Sigmoid colon (tissue), 6 donors: ENCODE measurements at regions not wholly inside any gene's neighbourhood (a gene's known extent, or its start where the extent isn't known, plus 50 kb on each side); places are given as distances from the start of the nearest gene placed in this dataset.

Source experiments
- DNase-seq: peaks from one replicate; pipeline ENCODE4 v3.0.0-alpha.2; 2019
- H3K27ac ChIP-seq, 4 donors: fragments of 200-600 bp; sonication (generic); one replicate each; pipeline ENCODE4 v1.5.1; 2016 to 2019; ENCODE audit warnings: mild to moderate bottlenecking in 1 of 4
- H3K27me3 ChIP-seq, 3 donors: fragments of 200-600 bp; sonication (generic); one replicate each; pipeline ENCODE4 v1.5.1; 2019; ENCODE audit warnings: mild to moderate bottlenecking in 1 of 3
- H3K36me3 ChIP-seq, 4 donors: fragments of 200-600 bp; sonication (generic); one replicate each; pipeline ENCODE4 v1.5.1; 2016 to 2019
- H3K4me1 ChIP-seq, 4 donors: fragments of 200-600 bp; sonication (generic); one replicate each; pipeline ENCODE4 v1.5.1; 2017 to 2019
- H3K4me3 ChIP-seq, 4 donors: fragments of 200-600 bp; sonication (generic); one replicate each; pipeline ENCODE4 v1.5.1; 2017 to 2019; ENCODE audit warnings: mild to moderate bottlenecking in 2 of 4, moderate library complexity in 1 of 4
- H3K9me3 ChIP-seq, 4 donors: fragments of 200-600 bp in 3 of 4; sonication (generic) in 3 of 4; one replicate each; pipeline versions ENCODE4 v1.5.1 to v1.6.1; 2013 to 2019
- CTCF ChIP-seq, 4 experiments: fragments of 450-650 bp in 3 of 4; fragments of 200-600 bp in 1 of 4; IDR thresholded peaks; one replicate each; pipeline ENCODE4 v1.5.1; 2016 to 2019; ENCODE audit warnings: antibody characterized with exemption in 4 of 4, mild to moderate bottlenecking in 3 of 4, moderate library complexity in 2 of 4
- EP300 ChIP-seq, 4 donors: sonication (generic); formaldehyde crosslinking; IDR thresholded peaks; one replicate each; pipeline ENCODE4 v1.6.1; 2017; ENCODE audit warnings: antibody characterized with exemption in 4 of 4
- POLR2A ChIP-seq, 2 donors: fragments of 450-650 bp; IDR thresholded peaks; one replicate each; pipeline ENCODE4 v1.6.1; 2016; ENCODE audit warnings: antibody characterized with exemption in 2 of 2, mild to moderate bottlenecking in 2 of 2, moderate library complexity in 2 of 2
- POLR2AphosphoS5 ChIP-seq, 4 donors: sonication (generic); formaldehyde crosslinking; IDR thresholded peaks; one replicate each; pipeline ENCODE4 v1.6.1; 2017; ENCODE audit warnings: antibody characterized with exemption in 4 of 4
- WGBS, 2 donors: extraction: QIAGEN DNeasy Blood & Tissue Kit; methylation state at CpG; one replicate each; pipeline ENCODE4 v1.1.7; 2013; 5-methylcytosine and 5-hydroxymethylcytosine counted together
- intact Hi-C: fragments of 100-400 bp; cut with DNase I; formaldehyde crosslinking; loops from one replicate; pipeline ENCODE4 v1.15.1; 2023
- donor health status: healthy with polysubstance abuse.
- donor health status: healthy.

- 94 to 96% methylated on average over 8 of the region's 8 CpGs for WGBS, 2 donors
- Histone ChIP-seq H3K27me3 (no peaks in the 10 kb centered on the region), H3K27ac (no peak overlapping the region), H3K36me3 (no peaks in the 10 kb centered on the region), H3K4me1 (no peaks in the 10 kb centered on the region), H3K4me3 (no peak overlapping the region), H3K9me3 (no peaks in the 10 kb centered on the region)
- intact Hi-C loops = no loop called here
- TF ChIP-seq EP300 (IDR thresholded peaks at IDR 0.05) (no peak), POLR2AphosphoS5 (IDR thresholded peaks at IDR 0.05) (no peak), POLR2A (IDR thresholded peaks at IDR 0.05) (no peak), CTCF (IDR thresholded peaks at IDR 0.05) (no peak)
- DNase-seq = no peak
These were observed 171.9 kb downstream of the QRSL1 start for GRCh38 chr6:106801256-106801655.

GRCh38 chr6:106800379-106800778, 171.0 kb downstream of the QRSL1 start:
- DNase-seq = no peak
- no peaks in the 10 kb centered on the region for H3K36me3 ChIP-seq
- 93% methylated on average over 5 of the region's 5 CpGs for WGBS, 2 donors
- H3K27ac ChIP-seq = no peak overlapping the region
- TF ChIP-seq EP300 (IDR thresholded peaks at IDR 0.05) = no peak
- TF ChIP-seq POLR2AphosphoS5 (IDR thresholded peaks at IDR 0.05) = no peak
- no peak for TF ChIP-seq CTCF (IDR thresholded peaks at IDR 0.05)
- TF ChIP-seq POLR2A (IDR thresholded peaks at IDR 0.05) = no peak
- H3K4me3 ChIP-seq = no peak overlapping the region
- no peaks in the 10 kb centered on the region for H3K9me3 ChIP-seq
- H3K27me3 ChIP-seq = no peaks in the 10 kb centered on the region
- intact Hi-C loops = no loop called here
- H3K4me1 ChIP-seq = no peaks in the 10 kb centered on the region

- WGBS, 2 donors = 26 to 36% methylated on average over 8 of the region's 8 CpGs
- H3K9me3 ChIP-seq = no peaks in the 10 kb centered on the region
- TF ChIP-seq EP300 (IDR thresholded peaks at IDR 0.05) (no peak), CTCF (IDR thresholded peaks at IDR 0.05) (no peak), POLR2AphosphoS5 (IDR thresholded peaks at IDR 0.05) (no peak), POLR2A (IDR thresholded peaks at IDR 0.05) (no peak)
- H3K27ac ChIP-seq = no peak overlapping the region
- no peaks in the 10 kb centered on the region for H3K4me1 ChIP-seq
- DNase-seq = no peak
- no peak overlapping the region for H3K4me3 ChIP-seq
- H3K27me3 ChIP-seq = no peaks in the 10 kb centered on the region
- intact Hi-C loops = no loop called here
- no peaks in the 10 kb centered on the region for H3K36me3 ChIP-seq
These were observed 169.9 kb downstream of the QRSL1 start for GRCh38 chr6:106799031-106799894.

GRCh38 chr6:106797186-106797585, 167.8 kb downstream of the QRSL1 start:
- H3K27ac ChIP-seq = no peak overlapping the region
- no peak for DNase-seq
- intact Hi-C loops = no loop called here
- H3K4me3 ChIP-seq = no peak overlapping the region
- H3K4me1 ChIP-seq = no peaks in the 10 kb centered on the region
- H3K27me3 ChIP-seq = no peaks in the 10 kb centered on the region
- TF ChIP-seq POLR2AphosphoS5 (IDR thresholded peaks at IDR 0.05) (no peak), EP300 (IDR thresholded peaks at IDR 0.05) (no peak), POLR2A (IDR thresholded peaks at IDR 0.05) (no peak), CTCF (IDR thresholded peaks at IDR 0.05) (no peak)
- H3K9me3 ChIP-seq = no peaks in the 10 kb centered on the region
- 84 to 91% methylated on average over 2 of the region's 2 CpGs for WGBS, 2 donors
- H3K36me3 ChIP-seq = no peaks in the 10 kb centered on the region
